OCI-LY7 (cell line): ENCODE measurements at regions not wholly inside any gene's neighbourhood (a gene's known extent, or its start where the extent isn't known, plus 50 kb on each side); places are given as distances from the start of the nearest gene placed in this dataset.
A peak's percentile ranks its signal among the peaks of the same experiment; 100 is the strongest.
"Not testable (repeated sequence)": the region's sequence is repeated elsewhere in the genome, so short reads cannot be mapped to it uniquely, and the experiment has no call there.

ENCODE experiments used
- BruUV-seq: library from RNA; stranded (reverse); fragments of 400-500 nt; replicated peaks from 2 replicates; lab custom pipeline; 2021; lab: Mats Ljungman, UMichigan
- CTCF ChIA-PET: fragments of 300-600 bp; sonication (Branson Sonifier 250); formaldehyde crosslinking; loops from one replicate; lab custom pipeline; 2022; ENCODE audit warnings: antibody characterized with exemption; ENCODE audit not compliant: unreplicated experiment; lab: Charles Lee
- POLR2A ChIA-PET: fragments of 300-600 bp; sonication (Branson Sonifier 250); formaldehyde crosslinking; loops from one replicate; lab custom pipeline; 2022; ENCODE audit warnings: antibody characterized with exemption; lab: Charles Lee
- DNase-seq: peaks from one replicate; pipeline ENCODE4 v3.0.0-alpha.2; 2015; ENCODE audit warnings: low spot score
- H2AFZ ChIP-seq: fragments of 200-600 bp; sonication (generic), shearing (Covaris generic); 2 replicates; pipeline ENCODE4 v1.6.1; 2014; ENCODE audit warnings: mild to moderate bottlenecking, antibody characterized with exemption, low read length, moderate library complexity
- H3K27ac ChIP-seq: fragments of 200-600 bp; sonication (generic); 2 replicates; pipeline ENCODE4 v1.5.1; 2014; ENCODE audit warnings: mixed run types, low read depth, mild to moderate bottlenecking, moderate library complexity, low read length, inconsistent platforms; ENCODE audit not compliant: poor library complexity, severe bottlenecking
- H3K36me3 ChIP-seq: fragments of 200-600 bp; sonication (generic); 2 replicates; pipeline ENCODE4 v1.6.1; 2014; ENCODE audit warnings: mild to moderate bottlenecking, antibody characterized with exemption, low read length, moderate library complexity, mixed read lengths; ENCODE audit not compliant: insufficient read depth
- H3K4me1 ChIP-seq: fragments of 200-600 bp; sonication (generic); 2 replicates; pipeline ENCODE4 v1.5.1; 2014; ENCODE audit warnings: mild to moderate bottlenecking, low read length; ENCODE audit not compliant: insufficient read depth, poor library complexity, severe bottlenecking
- H3K4me2 ChIP-seq: fragments of 200-600 bp; sonication (generic); 2 replicates; pipeline ENCODE4 v1.6.1; 2014; ENCODE audit warnings: mild to moderate bottlenecking, low read length
- H3K4me3 ChIP-seq: fragments of 200-600 bp; sonication (generic); 2 replicates; pipeline ENCODE4 v1.5.1; 2014; ENCODE audit warnings: mild to moderate bottlenecking, low read depth, low read length; ENCODE audit not compliant: poor library complexity, severe bottlenecking
- H3K79me2 ChIP-seq: fragments of 200-600 bp; sonication (generic); 2 replicates; pipeline ENCODE4 v1.6.1; 2016; ENCODE audit warnings: low read depth, mild to moderate bottlenecking, low read length, moderate library complexity, mixed read lengths; ENCODE audit not compliant: insufficient read depth
- H3K9me2 ChIP-seq: fragments of 200-600 bp; sonication (generic); 2 replicates; pipeline ENCODE4 v1.6.1; 2016; ENCODE audit warnings: mild to moderate bottlenecking, low read length, mixed read lengths; ENCODE audit not compliant: insufficient read depth
- H3K9me3 ChIP-seq: fragments of 200-600 bp; sonication (generic); 2 replicates; pipeline ENCODE4 v1.6.1; 2014; ENCODE audit warnings: mild to moderate bottlenecking, mixed run types, low read length, mixed read lengths
- H4K20me1 ChIP-seq: fragments of 200-600 bp; sonication (generic); 2 replicates; pipeline ENCODE4 v1.6.1; 2014; ENCODE audit warnings: mild to moderate bottlenecking, antibody characterized with exemption, low read length, moderate library complexity, mixed read lengths; ENCODE audit not compliant: insufficient read depth
- EZH2phosphoT487 ChIP-seq: fragments of 200-600 bp; sonication (generic); IDR thresholded peaks from 2 replicates; pipeline ENCODE4 v1.6.1; 2018; ENCODE audit warnings: low read depth, borderline replicate concordance, mild to moderate bottlenecking, mixed run types, antibody characterized with exemption, low read length, moderate library complexity, mixed read lengths
- intact Hi-C: fragments of 100-400 bp; cut with micrococcal nuclease; formaldehyde crosslinking; loops from one replicate; pipeline ENCODE4 v1.10.0; 2022; ENCODE audit not compliant: unreplicated experiment
- TF ChIP-seq, protein P1 (sequence below): fragments of 200-600 bp; sonication (generic); conservative IDR thresholded peaks from 2 replicates; pipeline ENCODE4 v1.5.1; 2014; ENCODE audit warnings: mild to moderate bottlenecking, antibody characterized with exemption, low read length, moderate library complexity, mixed read lengths

DNA sequence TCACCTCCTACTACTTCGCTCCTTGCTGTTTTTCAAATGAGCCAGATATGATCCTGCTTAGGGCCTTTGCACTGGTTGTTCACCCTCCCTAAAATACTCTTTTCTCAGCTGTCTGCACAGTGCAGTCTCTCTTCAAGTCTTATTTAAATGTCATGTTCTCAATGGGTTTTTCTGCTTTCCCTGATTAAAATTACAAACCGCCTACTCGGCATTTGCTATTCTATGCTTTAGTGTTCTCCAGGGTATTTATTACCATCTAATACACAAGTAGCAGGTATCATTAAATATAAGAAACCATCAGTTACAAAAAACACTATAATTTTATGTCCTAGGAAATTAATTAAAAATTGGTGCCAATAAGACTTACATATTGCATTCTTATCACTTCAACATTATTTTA, 108.0 kb upstream of the TMTC1 start:
- POLR2A ChIA-PET, result interaction anchor here (0.7 kb wide), 1 partner anchor 121 kb away, joined by 3 read pairs; no protein-coding TSS in a partner anchor
- TF ChIP-seq, protein P1, sequence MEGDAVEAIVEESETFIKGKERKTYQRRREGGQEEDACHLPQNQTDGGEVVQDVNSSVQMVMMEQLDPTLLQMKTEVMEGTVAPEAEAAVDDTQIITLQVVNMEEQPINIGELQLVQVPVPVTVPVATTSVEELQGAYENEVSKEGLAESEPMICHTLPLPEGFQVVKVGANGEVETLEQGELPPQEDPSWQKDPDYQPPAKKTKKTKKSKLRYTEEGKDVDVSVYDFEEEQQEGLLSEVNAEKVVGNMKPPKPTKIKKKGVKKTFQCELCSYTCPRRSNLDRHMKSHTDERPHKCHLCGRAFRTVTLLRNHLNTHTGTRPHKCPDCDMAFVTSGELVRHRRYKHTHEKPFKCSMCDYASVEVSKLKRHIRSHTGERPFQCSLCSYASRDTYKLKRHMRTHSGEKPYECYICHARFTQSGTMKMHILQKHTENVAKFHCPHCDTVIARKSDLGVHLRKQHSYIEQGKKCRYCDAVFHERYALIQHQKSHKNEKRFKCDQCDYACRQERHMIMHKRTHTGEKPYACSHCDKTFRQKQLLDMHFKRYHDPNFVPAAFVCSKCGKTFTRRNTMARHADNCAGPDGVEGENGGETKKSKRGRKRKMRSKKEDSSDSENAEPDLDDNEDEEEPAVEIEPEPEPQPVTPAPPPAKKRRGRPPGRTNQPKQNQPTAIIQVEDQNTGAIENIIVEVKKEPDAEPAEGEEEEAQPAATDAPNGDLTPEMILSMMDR, result no peak
- TF ChIP-seq EZH2phosphoT487, result no peak
- no peak overlapping the region for H3K4me3 ChIP-seq
- CTCF ChIA-PET, result no interaction called here
- no peaks in the 10 kb centered on the region for H3K9me3 ChIP-seq
- H3K9me2 ChIP-seq, result no peaks in the 10 kb centered on the region
- H2AFZ ChIP-seq, result no peak overlapping the region
- no TSS peak for BruUV-seq
- H3K4me2 ChIP-seq, result no peak overlapping the region
- intact Hi-C loops, result no loop called here
- no peaks in the 10 kb centered on the region for H4K20me1 ChIP-seq
- no peak overlapping the region for H3K27ac ChIP-seq
- DNase-seq, result no peak
- H3K36me3 ChIP-seq, result no peaks in the 10 kb centered on the region
- no peaks in the 10 kb centered on the region for H3K4me1 ChIP-seq
- no peaks in the 10 kb centered on the region for H3K79me2 ChIP-seq

- no peak overlapping the region for H3K27ac ChIP-seq
- POLR2A ChIA-PET, result no interaction called here
- H3K79me2 ChIP-seq, result no peaks in the 10 kb centered on the region
- no peaks in the 10 kb centered on the region for H3K9me2 ChIP-seq
- peak; percentile 11 for DNase-seq
- no peaks in the 10 kb centered on the region for H3K9me3 ChIP-seq
- no peak overlapping the region for H3K4me3 ChIP-seq
- no peak overlapping the region for H3K4me2 ChIP-seq
- H4K20me1 ChIP-seq, result no peaks in the 10 kb centered on the region
- H3K4me1 ChIP-seq, result no peaks in the 10 kb centered on the region
- H2AFZ ChIP-seq, result no peak overlapping the region
- no TSS peak for BruUV-seq
- intact Hi-C loops, result no loop called here
- CTCF ChIA-PET, result interaction anchor here (0.6 kb wide), 1 partner anchor 11 kb away, joined by 4 read pairs; no protein-coding TSS in a partner anchor
- H3K36me3 ChIP-seq, result no peaks in the 10 kb centered on the region
- TF ChIP-seq, protein P1, result peak; percentile 70
- no peak for TF ChIP-seq EZH2phosphoT487
These were observed 106.0 kb upstream of the TMTC1 start for GRCh38 chr12:29889737-29890136.

GRCh38 chr12:29888777-29889176, 105.0 kb upstream of the TMTC1 start:
- H3K4me1 ChIP-seq, result no peaks in the 10 kb centered on the region
- CTCF ChIA-PET, result no interaction called here
- no peak overlapping the region for H3K27ac ChIP-seq
- H3K36me3 ChIP-seq, result no peaks in the 10 kb centered on the region
- intact Hi-C loops, result no loop called here
- DNase-seq, result no peak
- no peaks in the 10 kb centered on the region for H4K20me1 ChIP-seq
- H3K9me2 ChIP-seq, result no peaks in the 10 kb centered on the region
- H3K9me3 ChIP-seq, result no peaks in the 10 kb centered on the region
- BruUV-seq, result no TSS peak
- H3K4me2 ChIP-seq, result no peak overlapping the region
- POLR2A ChIA-PET, result no interaction called here
- TF ChIP-seq, protein P1, result no peak
- TF ChIP-seq EZH2phosphoT487, result no peak
- no peak overlapping the region for H2AFZ ChIP-seq
- H3K79me2 ChIP-seq, result no peaks in the 10 kb centered on the region
- no peak overlapping the region for H3K4me3 ChIP-seq

DNA sequence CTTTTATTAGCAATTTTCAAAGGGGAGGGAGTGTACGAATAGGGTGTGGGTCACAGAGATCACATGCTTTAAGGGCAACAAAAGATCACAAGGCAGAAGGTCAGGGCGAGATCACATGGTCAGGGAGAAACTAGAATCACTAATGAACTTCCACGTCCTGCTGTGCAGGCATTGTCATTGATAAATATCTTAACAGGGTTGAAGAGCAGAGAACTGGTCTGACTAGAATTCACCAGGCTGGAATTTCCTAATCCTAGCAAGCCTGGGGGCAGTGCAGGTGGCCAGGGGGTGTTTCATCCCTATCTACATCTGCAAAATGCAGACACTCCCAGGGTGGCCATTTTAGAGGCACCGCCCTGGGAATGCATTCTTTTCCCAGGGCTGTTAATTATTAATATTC, 101.2 kb upstream of the TMTC1 start:
- H3K9me3 ChIP-seq, BruUV-seq, POLR2A ChIA-PET, H3K4me1 ChIP-seq, H3K36me3 ChIP-seq, H4K20me1 ChIP-seq, H3K79me2 ChIP-seq, CTCF ChIA-PET, H3K27ac ChIP-seq, intact Hi-C loops, H2AFZ ChIP-seq, DNase-seq, H3K9me2 ChIP-seq, H3K4me2 ChIP-seq, H3K4me3 ChIP-seq: not testable (repeated sequence)
